GM18873 (cell line): ENCODE measurements at regions not wholly inside any gene's neighbourhood (a gene's known extent, or its start where the extent isn't known, plus 50 kb on each side); places are given as distances from the start of the nearest gene placed in this dataset.

Source experiments
- ATAC-seq: cut with Tn5 transposase; IDR thresholded peaks from one replicate; pipeline ENCODE4 v1.9.1; 2021; ENCODE audit warnings: mild to moderate bottlenecking, moderate library complexity, moderate number of reproducible peaks; ENCODE audit not compliant: unreplicated experiment, low FRiP score

DNA sequence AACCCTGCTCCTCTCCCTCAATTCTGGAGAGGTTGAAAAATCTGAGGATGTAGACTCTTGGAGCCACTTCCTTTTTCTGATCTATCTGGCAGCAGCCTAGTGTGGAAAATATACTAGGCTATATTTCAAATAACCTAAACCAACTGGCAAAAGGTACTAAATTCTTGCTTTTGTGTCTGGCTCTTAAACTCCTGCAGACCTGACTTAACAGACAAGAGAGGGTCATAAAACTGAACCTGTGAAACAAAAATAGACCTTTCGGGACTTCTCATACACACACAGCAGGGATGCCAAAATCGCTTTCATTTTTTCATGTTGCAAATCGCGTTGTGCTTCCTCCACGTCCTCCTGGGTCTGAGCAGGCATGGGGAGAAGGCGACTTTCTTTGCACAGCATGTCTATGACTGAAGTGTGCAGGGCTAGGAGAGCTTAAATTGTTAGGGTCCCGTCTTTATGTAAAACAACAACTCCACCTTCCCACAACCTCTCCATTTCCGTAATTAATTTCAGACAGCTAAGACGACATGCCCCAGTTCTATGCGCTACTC, 520.7 kb upstream of the PSMD7 start:
- no peak for ATAC-seq

DNA sequence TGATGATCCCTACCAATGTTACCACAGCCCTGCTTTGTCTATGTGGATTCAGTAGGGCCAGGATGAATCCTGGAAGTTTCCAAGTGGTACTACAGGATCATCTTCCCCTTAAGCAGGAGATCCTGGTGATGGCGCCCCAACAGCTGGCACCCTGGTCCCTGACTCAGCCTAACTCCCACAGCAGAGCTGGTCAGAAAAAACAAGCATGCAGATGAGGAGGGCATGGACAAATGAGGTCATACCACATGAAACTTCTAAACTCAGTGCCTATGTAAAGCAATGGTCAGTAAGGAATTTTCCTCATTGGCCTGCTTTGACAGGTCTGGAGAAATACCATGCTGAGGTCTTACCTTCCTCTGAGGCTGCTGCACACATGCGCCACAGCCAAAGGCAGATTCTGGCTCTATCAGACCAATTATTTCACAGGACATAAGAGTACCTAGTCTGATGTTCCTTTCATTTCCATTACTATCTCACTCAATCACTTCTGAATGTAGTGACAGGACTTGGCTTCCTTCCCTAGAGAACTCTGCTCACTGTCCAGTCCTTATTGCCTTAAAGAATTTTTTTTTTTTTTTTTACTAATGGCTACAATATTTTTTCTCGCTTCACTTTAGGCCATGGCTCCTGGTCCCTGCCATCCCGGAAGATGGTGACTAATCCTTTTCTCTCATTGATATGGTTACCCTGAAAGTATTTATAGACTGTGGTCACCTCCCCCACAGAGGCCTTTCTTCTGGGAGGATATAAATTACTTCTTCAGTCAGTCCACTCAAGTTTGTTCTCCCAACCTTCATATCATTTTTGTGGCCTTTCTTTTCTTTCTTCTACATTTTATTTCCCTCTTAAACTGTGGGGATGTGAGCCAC, 525.2 kb upstream of the PSMD7 start:
- no peak for ATAC-seq

DNA sequence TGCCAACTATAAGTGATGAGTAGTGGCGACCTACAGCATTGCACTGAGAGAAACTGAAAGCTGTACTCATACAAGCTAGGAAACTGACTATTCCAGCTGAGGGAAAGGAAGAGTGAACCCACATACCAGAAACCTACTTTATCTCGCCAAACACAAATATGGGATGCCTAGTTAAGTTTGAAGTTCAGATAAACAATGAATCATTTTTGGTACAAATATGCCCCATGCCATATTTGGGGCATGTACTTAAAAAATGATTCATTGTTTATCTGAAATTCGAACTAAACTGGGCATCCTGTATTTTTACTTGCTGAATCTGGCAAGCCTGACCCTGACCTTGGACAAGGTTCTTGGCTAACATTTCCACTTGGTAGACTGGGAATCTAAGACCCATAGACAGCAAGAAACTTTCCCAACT, 527.8 kb upstream of the PSMD7 start:
- no peak for ATAC-seq

DNA sequence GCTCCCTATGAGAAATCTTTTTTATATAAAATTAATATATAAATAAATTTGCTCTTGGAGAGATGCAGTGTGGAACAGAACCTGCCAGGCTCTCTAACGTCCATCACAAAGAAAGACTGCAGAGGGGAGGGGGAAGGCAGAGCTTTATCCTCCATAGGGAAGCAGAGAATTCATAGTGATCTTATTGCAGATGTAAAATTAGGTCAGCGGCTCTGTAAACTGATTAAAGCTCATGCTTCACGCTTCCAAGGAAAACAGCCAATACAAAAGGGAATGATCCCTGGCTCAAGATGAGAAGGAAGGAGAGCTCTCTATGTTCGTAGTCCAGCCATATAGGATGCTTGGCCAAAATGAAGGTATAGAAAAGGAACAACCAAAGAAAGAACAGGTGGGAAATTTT, 532.3 kb upstream of the PSMD7 start:
- ATAC-seq = no peak

DNA sequence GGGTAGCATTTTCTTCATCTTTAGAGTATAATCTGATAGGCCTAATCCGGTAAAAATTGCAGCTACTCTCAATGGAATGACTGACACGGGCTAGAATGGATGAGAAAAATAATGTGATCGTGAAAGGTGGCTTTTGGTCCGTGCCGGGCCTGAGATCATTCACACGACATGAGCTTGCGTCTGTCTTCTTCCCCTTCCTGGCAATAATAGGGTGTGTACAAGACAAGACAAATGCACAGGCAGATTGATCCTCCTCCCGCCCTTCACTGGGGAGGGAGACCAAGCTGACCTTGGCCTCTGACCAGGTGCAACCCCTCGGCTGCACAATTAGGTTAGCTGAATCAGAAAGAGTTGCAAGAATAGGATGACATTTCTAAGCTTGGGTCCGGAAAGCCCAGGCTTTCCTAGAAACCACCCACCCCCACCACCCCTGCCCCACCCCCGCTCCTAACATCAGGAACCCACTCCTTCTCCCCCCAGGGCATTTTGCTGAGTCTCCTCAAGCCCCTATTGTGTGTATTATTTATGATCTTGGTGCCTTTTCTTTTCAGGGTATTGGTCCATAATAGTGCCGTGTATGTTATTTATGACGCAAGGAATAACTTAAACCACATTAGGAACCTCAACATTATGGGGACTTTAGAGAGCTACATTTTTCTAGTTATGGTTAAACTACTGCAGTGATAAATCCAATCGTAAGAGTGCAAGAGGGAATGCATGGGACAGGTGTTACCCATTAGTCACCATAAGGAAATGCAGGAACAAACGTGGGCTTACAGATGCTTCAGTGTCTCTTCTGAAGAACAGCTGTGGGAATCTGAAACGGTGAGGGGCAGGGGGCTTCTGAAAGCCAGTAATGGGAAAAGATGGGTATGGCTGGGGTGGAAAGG, 540.1 kb upstream of the PSMD7 start:
- ATAC-seq = no peak

DNA sequence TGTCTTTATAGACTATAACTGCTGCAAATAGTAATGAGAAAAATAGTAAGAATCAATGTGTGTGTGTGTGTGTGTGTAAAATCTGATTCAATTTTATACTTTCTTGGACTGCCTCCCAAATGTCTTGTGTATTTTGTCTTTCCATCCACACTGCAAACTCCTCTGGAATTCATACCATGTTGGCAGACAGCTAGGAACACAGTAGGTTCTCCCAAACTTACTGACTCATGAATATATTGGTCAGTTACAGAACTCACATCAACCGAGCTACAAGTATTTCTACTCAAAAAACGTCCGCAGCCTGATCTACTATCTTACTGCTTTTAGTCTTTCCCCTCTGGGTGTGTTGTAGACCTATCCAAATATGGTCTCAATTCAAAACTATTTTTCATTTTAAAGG, 542.7 kb upstream of the PSMD7 start:
- ATAC-seq = no peak

DNA sequence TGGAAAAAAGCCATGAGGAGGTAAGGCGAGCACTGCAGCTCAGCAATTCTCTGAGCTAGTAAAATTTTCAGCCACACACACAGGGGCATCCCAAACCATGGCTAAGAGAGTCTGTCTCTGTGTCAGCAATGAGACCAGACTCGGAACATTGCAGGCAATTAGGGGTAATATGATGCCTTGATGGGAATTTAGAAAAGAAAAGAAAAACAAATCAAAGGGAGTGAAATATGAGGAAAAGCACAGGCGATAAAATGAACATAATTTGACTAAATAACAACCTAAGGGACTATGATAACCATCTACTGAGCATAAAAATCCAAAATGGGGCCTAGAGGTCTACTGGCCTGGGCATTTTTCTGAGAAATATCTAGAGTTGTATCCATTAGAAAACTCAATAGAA, 546.0 kb upstream of the PSMD7 start:
- no peak for ATAC-seq

DNA sequence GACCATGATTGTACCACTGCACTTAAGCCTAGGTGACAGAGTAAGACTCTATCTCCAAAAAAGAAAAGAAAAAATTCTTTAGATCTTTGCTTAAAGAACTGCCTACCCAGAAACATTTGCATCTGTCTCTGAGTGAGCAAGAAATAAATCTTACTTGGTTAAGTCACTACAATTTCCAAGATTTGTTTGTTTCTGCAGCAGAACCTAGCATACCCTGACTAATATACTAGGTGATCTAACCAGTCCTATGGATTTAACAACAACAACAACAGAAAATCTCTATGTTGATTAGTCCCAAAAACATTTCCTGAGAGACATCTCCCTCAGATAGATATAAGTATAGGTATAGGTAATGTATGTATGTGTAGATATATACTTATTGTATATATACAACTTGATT, 549.3 kb upstream of the PSMD7 start:
- ATAC-seq = no peak

DNA sequence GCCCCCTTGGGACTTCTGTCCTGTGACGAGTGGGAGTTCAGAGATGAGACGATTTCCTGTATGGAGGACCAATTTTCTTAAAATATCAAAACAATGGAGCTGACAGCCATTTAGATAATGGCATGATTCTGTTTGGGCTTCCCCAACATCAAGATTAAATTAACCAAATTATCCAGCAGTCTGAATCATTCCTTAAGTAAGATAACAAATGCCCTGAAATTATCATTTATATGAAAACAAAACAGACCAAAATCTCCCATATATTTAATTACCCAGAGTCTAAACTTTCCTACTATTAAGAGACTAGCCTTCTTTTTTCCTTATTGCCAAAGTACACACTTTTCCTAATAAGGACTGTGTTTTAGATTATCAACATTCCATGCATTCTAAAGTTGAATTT, 550.1 kb upstream of the PSMD7 start:
- ATAC-seq = no peak

DNA sequence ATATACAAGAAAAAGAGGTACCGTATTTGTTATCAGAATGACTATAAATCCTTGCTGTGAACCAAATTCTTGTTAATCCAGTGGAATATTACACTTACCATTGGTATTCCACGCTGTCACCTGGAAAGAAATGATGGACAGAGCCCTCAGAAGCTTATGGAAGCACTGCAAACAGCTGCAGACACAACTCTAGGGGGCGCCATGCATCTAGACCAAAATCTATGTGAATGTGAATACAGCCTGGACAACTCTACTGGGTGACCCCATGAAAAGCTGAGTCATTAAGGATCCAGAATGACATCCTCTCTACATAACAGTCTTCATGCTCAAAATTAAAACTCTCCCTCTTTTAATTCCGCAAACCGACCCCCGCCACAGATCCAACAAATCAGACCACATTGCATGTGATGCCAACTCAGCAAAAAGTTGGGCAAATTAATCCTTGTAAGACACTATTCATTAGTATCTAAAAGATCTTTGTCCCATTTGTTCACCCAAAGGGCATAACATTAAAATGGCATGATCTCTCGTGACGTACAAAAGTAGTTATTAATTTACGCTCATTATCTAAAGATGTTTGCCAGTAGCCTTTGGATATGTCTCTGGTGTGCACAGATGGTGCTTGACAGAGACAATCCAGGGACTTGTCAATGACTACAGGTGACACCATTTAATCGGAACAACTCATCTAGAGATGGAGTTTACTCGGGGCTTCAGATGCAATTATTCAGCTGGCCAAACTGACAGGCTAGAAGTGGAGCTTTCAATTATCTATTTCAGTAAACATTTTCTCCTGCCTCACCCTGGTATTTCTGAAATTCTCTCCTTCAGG, 552.7 kb upstream of the PSMD7 start:
- ATAC-seq = no peak

DNA sequence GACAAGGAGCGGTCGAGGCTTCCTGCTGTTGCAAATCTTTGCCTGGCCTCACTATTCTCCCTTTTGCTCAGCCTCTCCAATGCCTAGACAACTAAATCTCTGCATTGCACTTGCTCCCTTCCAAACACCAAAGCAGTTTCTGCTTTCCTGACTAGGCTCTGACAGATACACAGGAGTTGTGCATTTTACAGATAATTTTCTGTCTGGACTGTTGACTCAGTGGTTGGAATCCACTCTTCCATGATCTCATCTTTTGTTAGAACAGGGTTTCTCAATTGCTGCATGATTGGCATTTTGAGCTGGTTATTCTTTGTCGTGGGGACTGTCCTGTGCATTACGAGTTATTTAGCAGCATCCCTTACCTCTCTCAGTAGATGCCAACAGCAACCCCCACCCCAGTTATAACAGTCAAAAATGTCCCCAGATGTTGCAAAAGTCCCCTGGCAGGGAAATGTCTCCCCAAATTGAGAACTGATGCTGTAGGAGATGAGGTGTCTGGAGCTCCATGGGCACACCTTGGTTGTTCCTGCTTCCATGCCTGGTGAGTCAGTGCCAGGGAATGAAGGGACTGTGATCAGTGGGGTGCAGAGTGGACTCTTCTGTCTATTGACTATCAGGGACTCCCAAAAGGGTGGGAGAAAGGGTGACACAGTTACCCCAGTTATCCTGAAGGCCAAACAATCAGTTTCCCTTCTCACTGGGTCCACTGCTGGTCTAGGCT, 557.4 kb upstream of the PSMD7 start:
- no peak for ATAC-seq

DNA sequence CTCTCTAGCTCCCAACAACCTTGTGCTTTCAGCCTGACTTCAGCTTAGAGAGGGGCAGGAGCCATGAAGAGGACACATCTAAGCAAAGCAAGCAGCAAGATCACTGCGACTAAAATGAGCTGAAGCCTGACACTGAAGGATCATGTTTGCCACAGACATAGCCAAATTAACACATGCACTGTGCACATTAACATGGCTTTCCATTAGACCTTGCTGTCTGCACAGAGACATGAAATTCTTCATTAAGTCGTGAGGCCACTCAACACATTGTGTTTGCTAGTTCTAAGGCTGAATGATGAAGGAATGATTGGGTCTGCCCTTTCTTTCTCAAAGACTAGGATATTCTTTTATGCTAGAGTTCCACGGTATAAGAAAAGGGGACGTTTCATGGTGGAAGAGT, 558.3 kb upstream of the PSMD7 start:
- ATAC-seq = no peak

DNA sequence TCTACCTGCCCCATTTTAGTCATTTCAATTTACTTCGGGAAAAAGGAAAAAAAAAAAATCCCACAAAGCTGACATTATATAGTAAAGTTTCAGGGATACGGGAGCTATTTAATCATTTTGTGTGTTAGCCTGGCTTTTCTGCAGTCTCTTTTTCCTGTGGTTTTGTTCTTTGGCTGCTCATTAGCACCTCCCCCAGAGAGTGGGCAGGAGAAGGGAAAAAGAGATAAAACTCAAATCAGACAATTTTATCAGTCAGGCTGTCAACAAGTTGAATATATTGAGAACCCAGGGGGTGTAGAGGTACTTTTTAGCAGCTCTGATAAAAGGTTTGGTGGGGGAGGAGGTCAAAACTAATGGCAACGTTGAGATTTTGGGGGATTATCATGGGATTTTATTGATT, 559.0 kb upstream of the PSMD7 start:
- ATAC-seq = no peak

DNA sequence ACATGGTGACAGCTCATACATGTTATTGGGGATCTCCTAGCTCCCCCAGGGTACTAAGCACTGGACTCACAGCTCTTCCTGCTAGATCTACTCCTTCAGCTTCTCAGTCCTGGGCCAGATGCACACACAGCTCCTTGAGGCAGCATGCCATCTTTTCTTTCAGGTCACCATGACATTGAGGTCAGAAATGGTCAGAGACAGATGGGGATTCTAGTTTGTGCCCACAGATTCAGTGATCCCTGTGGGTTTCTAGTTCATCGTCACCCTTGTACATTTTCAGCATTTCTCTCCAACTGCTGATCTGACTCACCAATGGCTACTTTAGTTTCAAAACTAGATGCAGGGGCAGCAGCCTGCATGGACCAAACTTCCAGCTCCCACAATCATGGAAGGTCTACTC, 560.7 kb upstream of the PSMD7 start:
- ATAC-seq = no peak

DNA sequence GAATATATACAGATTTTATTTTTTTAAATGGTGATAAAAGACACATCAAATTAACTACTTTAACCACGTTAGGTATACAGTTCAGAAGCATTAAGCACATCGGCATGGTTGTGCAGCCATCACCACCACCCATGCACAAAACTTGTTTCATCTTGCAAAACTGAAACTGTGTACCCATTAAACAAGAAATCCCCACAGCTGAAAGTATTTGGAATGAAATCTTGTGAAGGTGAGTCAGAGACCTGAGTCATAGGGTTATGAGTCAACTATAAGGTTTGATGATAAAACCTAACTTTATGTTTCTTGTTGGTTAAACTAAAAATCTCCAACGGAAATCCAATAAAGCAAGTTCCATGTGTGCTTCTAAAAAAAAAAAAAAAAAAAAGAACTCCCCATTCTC, 561.6 kb upstream of the PSMD7 start:
- ATAC-seq = no peak

DNA sequence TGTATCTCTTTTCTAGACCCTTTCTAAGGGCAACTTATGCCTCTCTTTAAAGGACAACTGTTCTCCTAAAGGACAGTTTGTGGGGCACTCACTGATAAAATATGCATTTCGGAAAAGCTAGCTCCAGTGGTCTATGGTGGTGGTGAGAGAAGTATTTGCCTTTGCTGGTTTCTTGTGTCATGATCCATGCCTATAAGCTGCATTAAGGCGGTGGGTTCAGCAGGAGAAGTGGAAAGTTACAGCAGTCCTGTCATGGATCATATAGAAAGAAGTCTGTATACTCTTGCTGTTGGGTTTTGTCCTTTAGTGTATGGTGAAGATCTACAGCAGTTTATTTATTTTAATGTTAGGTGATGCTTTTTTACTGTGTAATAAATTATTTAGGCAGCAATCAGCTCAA, 563.9 kb upstream of the PSMD7 start:
- ATAC-seq = no peak

DNA sequence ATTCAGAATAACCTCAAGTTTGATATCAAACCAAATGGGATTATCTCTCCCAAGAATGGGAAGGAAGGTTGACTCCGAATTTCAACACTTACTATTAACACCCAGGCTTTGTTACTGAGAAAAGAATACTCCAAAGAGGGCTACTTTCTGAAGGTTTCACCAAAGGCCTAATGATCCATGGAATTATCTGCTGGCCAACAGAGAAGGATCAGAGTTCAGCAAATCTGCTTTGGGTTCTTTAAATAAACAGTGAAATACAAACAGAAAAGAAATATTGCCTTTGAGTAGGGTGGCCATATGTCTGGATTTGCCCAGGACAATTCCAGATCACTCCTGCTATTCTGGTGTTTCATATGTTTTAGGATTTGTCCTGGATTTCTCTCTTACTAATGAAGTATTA, 564.5 kb upstream of the PSMD7 start:
- ATAC-seq = no peak

DNA sequence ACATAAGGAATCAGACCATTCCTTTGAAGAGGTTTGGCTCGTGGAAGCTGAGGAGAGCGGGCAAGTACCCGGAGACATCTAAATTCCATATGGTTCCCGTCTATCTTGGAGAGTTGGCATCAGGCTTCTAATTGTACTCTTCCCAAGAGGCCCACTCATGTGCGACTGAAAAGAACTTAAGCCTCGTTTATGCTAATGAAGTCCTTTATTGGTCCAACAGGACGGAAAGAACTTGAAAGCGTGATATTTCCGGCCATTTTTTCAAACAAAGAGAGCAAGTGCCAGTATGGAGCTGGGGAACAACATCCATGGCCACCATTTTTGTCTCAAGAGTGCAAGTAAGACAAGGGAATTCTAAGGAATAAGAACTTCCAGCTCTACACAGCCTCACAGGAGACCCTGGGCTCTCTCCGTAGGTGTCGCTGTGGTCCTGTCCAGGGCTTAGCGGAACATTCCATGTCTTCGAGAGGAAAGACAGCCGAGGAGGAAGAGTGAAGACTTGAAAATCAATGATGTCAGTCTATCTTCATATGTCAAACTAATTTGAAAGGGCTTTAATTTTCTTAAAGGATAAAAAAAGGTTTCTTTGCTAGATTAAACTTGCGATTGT, 566.0 kb upstream of the PSMD7 start:
- no peak for ATAC-seq

DNA sequence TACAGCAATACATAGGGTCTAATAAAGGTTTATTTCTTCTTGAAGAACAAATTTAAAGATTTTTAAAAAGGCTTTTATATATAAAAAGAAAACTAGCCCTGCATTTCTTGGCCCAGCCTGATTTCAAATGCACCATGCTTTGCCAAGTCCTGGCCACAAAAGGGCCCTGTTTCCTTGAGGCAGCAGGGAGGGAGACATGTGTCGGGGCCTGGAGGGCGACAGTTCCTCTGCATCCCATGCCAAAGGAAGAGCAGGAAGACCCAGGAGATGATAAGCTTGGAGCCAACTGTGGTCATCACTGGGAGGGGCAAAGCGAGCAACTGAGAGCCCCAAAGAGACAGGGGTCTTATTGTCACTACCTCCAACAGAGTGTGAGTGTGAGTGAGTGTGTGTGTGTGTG, 571.5 kb upstream of the PSMD7 start:
- ATAC-seq = no peak

DNA sequence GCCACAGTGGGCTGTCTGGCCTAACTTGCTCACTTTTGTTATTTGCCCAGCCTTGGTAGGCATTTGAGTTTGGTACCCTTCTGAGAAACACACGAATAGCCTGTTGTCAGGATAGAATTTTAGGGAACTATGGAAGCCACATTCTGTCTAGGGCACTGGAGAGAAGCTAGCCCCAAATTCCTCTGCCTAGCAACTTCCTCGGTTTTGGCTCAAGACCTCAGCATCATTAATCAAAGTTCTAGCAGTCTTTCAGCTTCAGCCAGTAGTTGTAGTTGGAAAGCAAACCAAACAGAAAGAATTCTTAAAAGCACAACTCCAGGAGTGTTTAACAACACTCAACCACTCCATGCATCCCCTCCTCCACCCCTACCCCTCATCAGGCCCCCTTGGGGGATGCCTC, 572.1 kb upstream of the PSMD7 start:
- no peak for ATAC-seq
